Adipocyte (in vitro differentiated cells): ENCODE measurements at regions not wholly inside any gene's neighbourhood (a gene's known extent, or its start where the extent isn't known, plus 50 kb on each side); places are given as distances from the start of the nearest gene placed in this dataset.
"Not testable (repeated sequence)": the region's sequence is repeated elsewhere in the genome, so short reads cannot be mapped to it uniquely, and the experiment has no call there.

ENCODE experiments used
- DNase-seq: peaks from one replicate; pipeline ENCODE4 v3.0.0-alpha.2; 2015; ENCODE audit warnings: low read depth
- H3K27me3 ChIP-seq: replicated peaks from 2 replicates; pipeline ENCODE4 v1.7.0; 2013; ENCODE audit warnings: mild to moderate bottlenecking, low read length, moderate library complexity; ENCODE audit not compliant: control insufficient read depth, insufficient read depth
- H3K36me3 ChIP-seq: 2 replicates; pipeline ENCODE4 v1.7.0; 2013; ENCODE audit warnings: low read length, mild to moderate bottlenecking, moderate library complexity; ENCODE audit not compliant: control insufficient read depth, insufficient read depth, severe bottlenecking
- H3K4me1 ChIP-seq: 2 replicates; pipeline ENCODE4 v1.7.0; 2013; ENCODE audit warnings: mild to moderate bottlenecking, low read length, moderate library complexity; ENCODE audit not compliant: control insufficient read depth, insufficient read depth
- H3K4me3 ChIP-seq: 2 replicates; pipeline ENCODE4 v1.7.0; 2013; ENCODE audit warnings: mild to moderate bottlenecking, low read length, moderate library complexity
- H3K9ac ChIP-seq: 2 replicates; pipeline ENCODE4 v1.7.0; 2013; ENCODE audit warnings: mild to moderate bottlenecking, low read length, moderate library complexity
- H3K9me3 ChIP-seq: 2 replicates; pipeline ENCODE4 v1.7.0; 2013; ENCODE audit warnings: mild to moderate bottlenecking, low read length, moderate library complexity; ENCODE audit not compliant: control insufficient read depth

- peak; percentile 69 for DNase-seq
- H3K36me3 ChIP-seq = no peaks in the 10 kb centered on the region
- H3K4me3 ChIP-seq = peak overlapping the region; percentile 45
- no peaks in the 10 kb centered on the region for H3K9me3 ChIP-seq
- peaks cover 14% of the 10 kb centered on the region for H3K4me1 ChIP-seq
- H3K9ac ChIP-seq = peak overlapping the region; percentile 45
- no peaks in the 10 kb centered on the region for H3K27me3 ChIP-seq
These were observed 159.8 kb downstream of the ZFP64 start for GRCh38 chr20:52031563-52032303.

- Histone ChIP-seq H3K27me3 (no peaks in the 10 kb centered on the region), H3K9ac (peak overlapping the region; percentile 45), H3K4me3 (peak overlapping the region; percentile 45), H3K4me1 (peaks cover 14% of the 10 kb centered on the region), H3K36me3 (no peaks in the 10 kb centered on the region), H3K9me3 (no peaks in the 10 kb centered on the region)
- DNase-seq = no peak
These were observed 160.4 kb downstream of the ZFP64 start for GRCh38 chr20:52031206-52031562.

- not testable (repeated sequence) for H3K36me3 ChIP-seq, H3K4me3 ChIP-seq, DNase-seq, H3K9me3 ChIP-seq, H3K9ac ChIP-seq, H3K27me3 ChIP-seq
- peaks cover 14% of the 10 kb centered on the region for H3K4me1 ChIP-seq
These were observed 162.4 kb downstream of the ZFP64 start for GRCh38 chr20:52029129-52029528.

DNA sequence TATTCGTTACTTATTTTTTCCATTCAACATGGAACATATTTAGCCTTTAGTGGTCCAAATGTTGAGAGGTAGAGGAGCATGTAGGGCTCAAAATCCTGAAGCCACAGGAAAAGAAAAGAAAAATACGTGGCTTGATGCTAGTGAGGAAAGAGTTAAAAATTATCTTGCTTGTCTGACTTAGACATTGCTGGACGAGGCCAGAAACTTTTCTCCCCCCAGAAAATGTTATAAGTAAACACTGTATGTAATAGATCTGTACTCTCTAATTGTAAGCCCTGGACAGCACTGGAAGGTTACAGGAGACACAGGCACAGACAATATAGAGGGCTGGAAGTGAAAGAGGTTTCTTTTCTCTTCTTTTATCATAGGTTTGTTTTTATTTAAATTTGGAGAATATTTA lies 165.6 kb downstream of the ZFP64 start:
- Histone ChIP-seq H3K36me3 (no peaks in the 10 kb centered on the region), H3K9me3 (no peaks in the 10 kb centered on the region), H3K9ac (no peak overlapping the region), H3K27me3 (no peaks in the 10 kb centered on the region), H3K4me3 (no peak overlapping the region), H3K4me1 (peaks cover 1% of the 10 kb centered on the region)
- DNase-seq = peak; percentile 21

GRCh38 chr20:52019313-52019712 lies 172.3 kb downstream of the ZFP64 start:
- DNase-seq = no peak
- Histone ChIP-seq H3K4me3 (no peak overlapping the region), H3K36me3 (no peaks in the 10 kb centered on the region), H3K4me1 (no peaks in the 10 kb centered on the region), H3K27me3 (no peaks in the 10 kb centered on the region), H3K9ac (no peak overlapping the region), H3K9me3 (no peaks in the 10 kb centered on the region)

DNA sequence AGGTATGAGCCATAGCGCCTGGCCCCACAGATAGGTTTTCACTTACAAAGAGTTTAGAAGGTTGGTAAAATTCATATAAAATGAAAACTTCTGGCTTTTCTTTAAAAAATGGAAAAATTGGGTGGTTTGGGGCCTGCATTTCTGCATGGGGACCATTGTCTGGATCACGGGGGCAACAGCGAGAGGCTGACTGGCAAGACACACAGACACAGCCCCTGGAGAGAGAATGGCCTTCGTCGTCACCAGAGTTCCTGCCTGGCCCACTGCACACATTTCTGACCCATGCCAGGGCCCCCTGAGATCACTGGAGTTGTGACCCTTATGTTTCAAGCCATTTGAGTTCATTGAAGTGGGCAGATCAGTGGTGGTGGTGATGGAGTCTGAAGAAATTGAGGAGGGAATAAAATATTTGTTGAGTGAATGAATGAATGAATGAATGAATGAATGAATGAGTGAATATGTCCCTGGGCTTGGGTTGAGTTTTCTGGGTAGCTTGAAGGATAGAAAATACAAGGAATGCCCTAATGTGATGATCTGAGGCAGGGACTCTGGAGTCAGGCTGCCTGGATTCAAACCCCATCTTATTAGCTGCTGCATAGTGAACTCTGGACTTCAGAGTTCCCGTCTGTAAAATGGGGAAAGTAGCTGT lies 173.8 kb downstream of the ZFP64 start:
- Histone ChIP-seq H3K4me3 (no peak overlapping the region), H3K9me3 (no peaks in the 10 kb centered on the region), H3K9ac (no peak overlapping the region), H3K36me3 (no peaks in the 10 kb centered on the region), H3K27me3 (no peaks in the 10 kb centered on the region), H3K4me1 (no peaks in the 10 kb centered on the region)
- no peak for DNase-seq

GRCh38 chr20:52016022-52016421 lies 175.6 kb downstream of the ZFP64 start:
- Histone ChIP-seq H3K4me3 (no peak overlapping the region), H3K27me3 (no peaks in the 10 kb centered on the region), H3K9ac (no peak overlapping the region), H3K9me3 (peaks cover 8% of the 10 kb centered on the region), H3K36me3 (no peaks in the 10 kb centered on the region), H3K4me1 (no peaks in the 10 kb centered on the region)
- no peak for DNase-seq

DNA sequence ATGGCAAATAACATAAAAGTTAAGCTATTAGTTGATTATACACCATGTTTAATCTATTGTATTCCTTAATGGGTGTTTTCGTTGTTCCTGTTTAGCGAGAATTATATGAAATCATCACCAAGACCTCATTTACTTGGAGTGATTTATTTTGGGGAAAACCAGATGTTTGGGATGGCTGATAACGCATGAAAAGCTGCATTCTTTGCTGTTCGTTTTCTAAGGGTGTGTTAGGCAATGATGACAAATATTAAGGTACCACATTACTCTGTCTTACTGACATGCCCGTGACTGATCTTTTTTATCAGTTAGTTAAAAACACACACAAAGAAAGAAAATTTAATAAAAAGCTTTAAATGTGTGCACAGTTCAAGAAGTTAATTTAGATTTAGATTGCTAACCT lies 176.4 kb downstream of the ZFP64 start:
- Histone ChIP-seq H3K4me1 (no peaks in the 10 kb centered on the region), H3K4me3 (no peak overlapping the region), H3K27me3 (no peaks in the 10 kb centered on the region), H3K9me3 (peaks cover 16% of the 10 kb centered on the region), H3K9ac (no peak overlapping the region), H3K36me3 (no peaks in the 10 kb centered on the region)
- no peak for DNase-seq

DNA sequence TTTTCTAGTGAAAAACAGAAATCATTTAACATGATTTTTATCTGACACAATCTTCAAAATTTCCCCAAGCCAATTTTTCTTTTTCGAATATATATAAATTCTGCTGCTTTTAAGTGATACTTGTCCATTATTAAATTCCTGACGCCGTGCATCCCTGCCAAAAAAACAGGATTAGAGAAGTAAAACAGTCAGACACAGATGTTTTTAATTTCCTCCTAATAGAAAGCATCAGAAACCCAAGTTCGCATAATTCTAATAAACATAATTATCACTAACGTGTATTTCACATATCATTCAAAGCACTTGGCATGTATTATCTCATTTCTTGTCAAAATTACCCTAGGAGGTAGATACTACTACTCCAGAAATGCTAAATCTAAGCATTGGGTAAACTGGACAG lies 179.5 kb downstream of the ZFP64 start:
- Histone ChIP-seq H3K4me3 (no peak overlapping the region), H3K4me1 (no peaks in the 10 kb centered on the region)
- no peak for DNase-seq

DNA sequence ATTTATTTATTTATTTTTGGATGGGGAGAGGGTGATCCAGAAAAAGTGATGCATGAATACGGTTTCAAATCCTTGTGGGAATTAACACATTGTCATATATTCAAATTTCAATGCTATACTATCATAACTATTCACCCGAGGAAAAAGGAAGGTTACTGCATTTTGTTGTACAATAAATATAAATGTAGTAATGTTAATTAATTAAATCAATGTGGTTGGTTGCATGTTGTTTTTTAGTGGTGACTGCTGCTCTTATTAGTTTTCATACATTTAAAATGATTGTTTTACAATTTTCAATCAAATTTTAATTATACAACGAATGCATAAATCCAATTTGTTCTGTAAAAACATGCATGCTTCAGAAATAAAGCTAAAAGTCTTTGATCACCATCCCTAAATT lies 180.5 kb downstream of the ZFP64 start:
- no peaks in the 10 kb centered on the region for H3K27me3 ChIP-seq
- no peaks in the 10 kb centered on the region for H3K36me3 ChIP-seq
- H3K9me3 ChIP-seq = peaks cover 16% of the 10 kb centered on the region
- DNase-seq = no peak
- H3K9ac ChIP-seq = no peak overlapping the region
- H3K4me3 ChIP-seq = no peak overlapping the region
- H3K4me1 ChIP-seq = no peaks in the 10 kb centered on the region

More for the DNA sequence above, 179.5 kb downstream of the ZFP64 start:
- Histone ChIP-seq H3K9me3 (peaks cover 16% of the 10 kb centered on the region), H3K36me3 (no peaks in the 10 kb centered on the region), H3K27me3 (no peaks in the 10 kb centered on the region), H3K9ac (no peak overlapping the region)

DNA sequence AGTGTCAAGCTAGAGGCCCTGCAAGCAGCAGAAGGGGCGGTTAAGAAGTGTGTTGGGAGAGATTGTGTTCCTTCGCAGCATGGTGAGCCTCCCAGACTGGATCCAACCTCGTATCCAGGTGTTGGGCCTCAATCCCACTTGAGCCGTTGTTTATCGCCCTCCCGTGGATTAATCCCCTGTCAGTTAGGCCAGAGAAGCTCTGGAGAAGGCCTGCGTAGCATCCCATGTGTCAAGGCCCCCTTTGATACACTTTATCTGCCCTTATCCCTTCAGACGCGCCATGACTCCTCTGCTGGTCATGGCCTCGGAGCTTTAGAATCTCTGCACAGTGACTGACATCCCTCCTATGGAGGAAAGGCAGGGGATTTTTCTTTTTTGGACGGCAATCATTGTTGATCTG lies 181.0 kb downstream of the ZFP64 start:
- no peak for DNase-seq
- Histone ChIP-seq H3K9me3 (peaks cover 16% of the 10 kb centered on the region), H3K27me3 (no peaks in the 10 kb centered on the region), H3K36me3 (no peaks in the 10 kb centered on the region), H3K9ac (no peak overlapping the region), H3K4me1 (peaks cover 4% of the 10 kb centered on the region), H3K4me3 (no peak overlapping the region)
